GM21737 (cell line): ENCODE measurements at regions not wholly inside any gene's neighbourhood (a gene's known extent, or its start where the extent isn't known, plus 50 kb on each side); places are given as distances from the start of the nearest gene placed in this dataset.
"Not testable (repeated sequence)": the region's sequence is repeated elsewhere in the genome, so short reads cannot be mapped to it uniquely, and the experiment has no call there.

Experiments
- ATAC-seq: cut with Tn5 transposase; IDR thresholded peaks from one replicate; pipeline ENCODE4 v1.9.1; 2021; ENCODE audit warnings: mild to moderate bottlenecking, moderate library complexity; ENCODE audit not compliant: unreplicated experiment

- no peak for ATAC-seq
Observed at GRCh38 chr5:60489856-60490255, 210.1 kb downstream of the DEPDC1B start.

GRCh38 chr5:60489377-60489776 is 210.6 kb downstream of the DEPDC1B start:
- no peak for ATAC-seq

- ATAC-seq, result no peak
Observed at GRCh38 chr5:60488466-60489130, 211.4 kb downstream of the DEPDC1B start.

GRCh38 chr5:60487885-60488442 is 212.0 kb downstream of the DEPDC1B start:
- ATAC-seq, result no peak

GRCh38 chr5:60487476-60487875 is 212.5 kb downstream of the DEPDC1B start:
- ATAC-seq, result no peak

GRCh38 chr5:60485361-60485760 is 214.6 kb downstream of the DEPDC1B start:
- no peak for ATAC-seq

- no peak for ATAC-seq
Observed at GRCh38 chr5:60483050-60483449, 216.9 kb downstream of the DEPDC1B start.

GRCh38 chr5:60482301-60482700 is 217.7 kb downstream of the DEPDC1B start:
- ATAC-seq, result no peak

- no peak for ATAC-seq
Observed at GRCh38 chr5:60479542-60479941, 220.4 kb downstream of the DEPDC1B start.

GRCh38 chr5:60477849-60478248 is 222.1 kb downstream of the DEPDC1B start:
- ATAC-seq, result no peak

GRCh38 chr5:60473654-60474053 is 226.3 kb downstream of the DEPDC1B start:
- ATAC-seq, result no peak

GRCh38 chr5:60473027-60473426 is 226.9 kb downstream of the DEPDC1B start:
- ATAC-seq, result not testable (repeated sequence)

- no peak for ATAC-seq
Observed at GRCh38 chr5:60470881-60471280, 229.1 kb downstream of the DEPDC1B start.

- ATAC-seq, result no peak
Observed at GRCh38 chr5:60469286-60469685, 230.7 kb downstream of the DEPDC1B start.

- no peak for ATAC-seq
Observed at GRCh38 chr5:60463179-60463868, 236.6 kb downstream of the DEPDC1B start.

GRCh38 chr5:60458666-60459065 is 241.3 kb downstream of the DEPDC1B start:
- no peak for ATAC-seq

GRCh38 chr5:60457233-60457632 is 242.7 kb downstream of the DEPDC1B start:
- ATAC-seq, result no peak

GRCh38 chr5:60455589-60455988 is 244.4 kb downstream of the DEPDC1B start:
- ATAC-seq, result no peak

- not testable (repeated sequence) for ATAC-seq
Observed at GRCh38 chr5:60454277-60454676, 245.7 kb downstream of the DEPDC1B start.

GRCh38 chr5:60453186-60453976 is 246.6 kb downstream of the DEPDC1B start:
- ATAC-seq, result no peak

GRCh38 chr5:60448600-60448999 is 251.4 kb downstream of the DEPDC1B start:
- no peak for ATAC-seq
